DMS153 (cell line): ENCODE measurements at regions not wholly inside any gene's neighbourhood (a gene's known extent, or its start where the extent isn't known, plus 50 kb on each side); places are given as distances from the start of the nearest gene placed in this dataset.

ENCODE experiments used
- DNase-seq: peaks from one replicate; lab custom pipeline; 2025; lab: John Stamatoyannopoulos, UW

DNA sequence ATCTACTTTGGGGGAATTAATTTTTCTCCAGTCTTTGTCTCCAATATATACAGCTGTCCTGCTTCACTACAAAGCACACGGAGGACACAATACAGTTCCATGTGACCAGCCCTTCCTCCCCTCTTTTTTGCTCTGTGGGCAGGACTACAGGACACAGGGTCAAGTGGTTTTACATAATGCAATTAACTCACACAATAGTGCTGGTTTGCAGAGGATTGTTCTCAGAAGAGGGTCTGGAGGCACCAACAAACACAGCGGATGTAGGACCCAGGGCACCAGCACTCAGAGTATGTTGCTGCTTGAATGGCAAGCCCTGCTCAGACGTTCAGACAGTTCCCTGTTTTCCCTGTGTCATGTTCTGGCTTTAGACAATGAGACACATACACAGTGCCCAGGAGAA lies 52.0 kb upstream of the NPTX2 start:
- no peak for DNase-seq

DNA sequence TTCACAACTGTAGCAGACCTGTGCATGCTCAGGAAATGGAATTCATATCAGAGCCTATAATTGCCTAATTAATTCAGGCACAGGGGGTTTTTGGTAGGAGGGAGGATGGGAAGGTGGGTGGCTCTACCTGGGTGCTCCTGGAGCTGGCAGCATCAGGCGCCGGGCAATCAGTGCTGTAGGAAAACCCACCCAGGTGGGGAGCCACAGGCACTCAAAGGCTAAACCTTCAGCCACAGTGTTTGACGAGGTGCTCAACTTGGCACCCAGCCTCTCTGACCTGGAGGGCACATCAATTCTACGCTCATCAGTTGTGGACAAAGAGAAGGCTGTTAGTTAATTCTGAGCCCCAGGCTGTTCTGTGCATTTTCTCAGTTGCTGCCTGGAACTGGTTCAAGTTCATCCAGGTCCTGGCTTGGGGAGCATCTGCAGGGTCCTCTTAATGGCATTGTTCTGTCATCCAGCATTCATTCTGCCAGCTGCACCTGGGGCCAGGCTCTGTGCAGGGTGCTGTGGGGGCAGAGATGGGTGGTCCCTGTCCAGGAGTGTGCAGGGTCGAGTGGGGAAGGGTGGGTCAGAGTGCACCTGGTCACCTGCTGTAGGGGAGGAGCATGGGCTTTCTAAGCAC lies 54.1 kb upstream of the NPTX2 start:
- DNase-seq = no peak

DNA sequence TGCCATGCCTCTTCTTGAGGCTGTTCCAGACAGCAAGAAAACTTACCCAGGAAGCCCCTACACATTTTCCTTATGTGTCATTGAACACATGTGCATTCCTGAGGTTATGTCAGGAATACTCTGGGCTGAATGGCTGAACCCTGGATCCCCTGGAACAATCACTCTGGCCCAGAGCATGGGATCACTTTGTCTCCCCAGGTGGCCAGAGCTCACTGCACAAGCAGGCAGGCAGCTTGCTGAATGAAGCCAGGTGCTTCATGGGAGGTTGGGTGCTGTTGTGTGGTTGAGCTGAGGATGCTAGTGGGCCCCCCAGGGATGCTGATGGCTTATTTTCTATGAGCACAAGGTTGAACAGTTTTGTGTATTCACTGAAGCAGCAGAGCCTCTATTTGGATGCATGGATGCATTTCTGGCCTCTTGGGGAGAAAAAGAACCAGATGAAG lies 54.7 kb upstream of the NPTX2 start:
- no peak for DNase-seq

DNA sequence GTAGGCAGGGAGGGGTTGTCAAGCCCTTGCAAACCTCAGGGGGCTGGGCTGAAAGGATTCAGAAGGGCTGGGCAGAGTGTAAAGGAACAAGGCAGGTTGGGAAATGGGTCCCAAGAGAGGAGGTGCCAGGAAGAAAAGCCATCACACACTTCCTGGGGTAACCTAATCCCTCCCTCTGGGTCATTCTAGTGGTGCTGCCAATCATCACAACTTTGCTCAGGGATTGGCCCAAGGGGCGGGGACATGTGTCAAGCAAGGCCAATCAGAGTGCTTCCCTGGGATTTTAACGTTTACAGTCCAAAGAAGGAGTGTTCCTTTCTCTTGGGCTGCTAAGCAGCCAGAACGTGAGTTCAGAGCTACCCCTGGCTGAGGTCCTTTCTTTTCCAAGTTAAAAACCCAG lies 57.1 kb upstream of the NPTX2 start:
- DNase-seq = no peak

DNA sequence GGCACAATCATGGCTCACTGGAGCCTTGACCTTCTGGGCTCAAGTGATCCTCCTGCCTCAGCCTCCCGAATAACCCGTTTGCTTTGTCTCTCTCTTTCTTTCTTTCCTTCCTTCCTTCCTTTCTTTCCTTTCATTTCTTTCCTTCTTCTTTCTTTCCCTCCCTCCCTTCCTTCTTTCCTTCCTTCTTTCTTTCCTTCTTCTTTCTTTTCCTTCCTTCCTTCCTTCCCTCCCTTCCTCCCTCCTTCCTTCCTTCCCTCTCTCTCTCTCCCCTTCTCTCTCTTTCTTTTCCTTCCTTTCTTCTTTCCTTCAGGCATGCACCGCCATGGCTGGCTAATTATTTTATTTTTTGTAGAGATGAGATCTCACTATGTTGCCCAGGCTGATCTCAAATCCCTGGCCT lies 57.9 kb upstream of the NPTX2 start:
- no peak for DNase-seq

DNA sequence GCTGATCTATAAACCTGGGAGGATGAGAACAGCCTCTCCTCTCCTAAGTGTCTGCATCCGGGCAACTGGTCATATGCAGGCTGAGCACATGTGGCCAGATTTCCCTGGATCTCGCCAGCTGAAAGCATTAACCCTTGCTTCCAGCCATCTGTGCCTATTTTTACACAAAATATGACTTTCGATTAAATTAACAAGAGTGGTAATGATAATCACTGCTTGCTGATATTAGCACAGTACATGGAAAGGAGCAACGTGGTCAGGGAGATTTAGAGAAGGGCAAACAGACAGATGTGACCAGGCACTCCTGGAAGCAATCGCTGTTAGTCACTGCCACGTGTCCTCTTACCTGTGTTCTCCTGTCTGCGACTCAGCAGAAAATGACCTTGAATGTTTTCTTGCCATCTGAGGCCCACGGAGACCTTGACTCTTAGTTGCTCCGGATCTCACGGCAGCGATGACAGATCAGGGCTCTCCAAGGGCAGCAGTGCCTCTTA lies 59.5 kb upstream of the NPTX2 start:
- no peak for DNase-seq

DNA sequence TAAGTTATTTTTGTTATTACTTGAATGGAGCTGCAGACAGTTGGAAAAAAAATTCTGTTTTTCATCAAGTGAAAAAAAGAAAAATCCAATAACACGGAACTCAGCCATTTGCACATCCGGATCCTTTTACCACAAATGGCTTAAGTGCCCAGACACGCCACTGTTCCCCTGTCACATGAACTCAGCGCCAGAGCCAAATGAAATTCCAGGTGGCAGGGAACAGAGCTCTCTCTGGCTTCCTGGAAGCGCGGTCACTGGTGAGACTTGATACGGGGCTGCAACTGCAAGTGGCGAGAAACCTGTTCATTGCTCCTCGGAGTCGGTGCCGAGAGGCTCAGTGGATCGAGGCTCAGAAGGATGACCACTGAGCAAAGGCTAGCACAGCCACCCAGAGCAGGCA lies 60.8 kb upstream of the NPTX2 start:
- peak; percentile 39 for DNase-seq

DNA sequence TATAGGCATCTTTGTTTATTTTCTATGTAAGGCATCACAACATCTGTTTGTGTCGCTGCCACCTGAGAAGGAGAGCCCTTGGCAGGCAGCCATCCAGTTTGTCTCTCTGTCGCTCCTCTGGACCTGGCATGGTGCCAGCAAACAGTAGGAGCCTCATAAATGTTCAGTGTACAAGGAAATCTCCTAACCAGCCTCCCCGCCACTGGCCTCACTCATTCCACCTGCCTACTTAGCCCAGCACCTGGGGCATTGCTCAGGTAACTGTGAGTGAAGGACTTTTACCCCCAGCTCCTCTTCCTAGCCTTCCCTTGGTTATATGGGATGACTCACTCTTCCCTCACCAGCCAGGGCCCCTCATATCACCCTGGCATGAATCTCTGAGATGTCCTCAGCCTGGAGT lies 61.7 kb upstream of the NPTX2 start:
- DNase-seq = no peak

DNA sequence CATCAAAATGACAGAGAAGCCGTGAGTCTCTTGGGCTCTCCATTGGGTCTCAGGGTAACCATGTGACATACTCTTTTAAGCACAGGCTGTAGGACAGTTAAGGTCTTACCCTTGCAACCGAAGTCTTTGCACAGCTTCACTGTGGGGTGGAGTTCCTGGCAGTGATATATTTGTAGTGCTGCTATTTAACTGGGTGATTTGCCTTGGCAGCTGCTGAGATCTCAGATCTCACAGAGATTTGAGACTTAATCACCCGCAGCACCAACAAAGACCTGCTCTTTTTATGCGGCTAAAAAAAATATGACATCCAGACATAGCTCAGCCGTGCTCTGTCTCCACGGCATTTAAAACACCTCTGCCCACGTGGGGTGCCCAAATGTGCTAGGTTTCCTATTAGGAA lies 63.4 kb upstream of the NPTX2 start:
- DNase-seq = no peak

DNA sequence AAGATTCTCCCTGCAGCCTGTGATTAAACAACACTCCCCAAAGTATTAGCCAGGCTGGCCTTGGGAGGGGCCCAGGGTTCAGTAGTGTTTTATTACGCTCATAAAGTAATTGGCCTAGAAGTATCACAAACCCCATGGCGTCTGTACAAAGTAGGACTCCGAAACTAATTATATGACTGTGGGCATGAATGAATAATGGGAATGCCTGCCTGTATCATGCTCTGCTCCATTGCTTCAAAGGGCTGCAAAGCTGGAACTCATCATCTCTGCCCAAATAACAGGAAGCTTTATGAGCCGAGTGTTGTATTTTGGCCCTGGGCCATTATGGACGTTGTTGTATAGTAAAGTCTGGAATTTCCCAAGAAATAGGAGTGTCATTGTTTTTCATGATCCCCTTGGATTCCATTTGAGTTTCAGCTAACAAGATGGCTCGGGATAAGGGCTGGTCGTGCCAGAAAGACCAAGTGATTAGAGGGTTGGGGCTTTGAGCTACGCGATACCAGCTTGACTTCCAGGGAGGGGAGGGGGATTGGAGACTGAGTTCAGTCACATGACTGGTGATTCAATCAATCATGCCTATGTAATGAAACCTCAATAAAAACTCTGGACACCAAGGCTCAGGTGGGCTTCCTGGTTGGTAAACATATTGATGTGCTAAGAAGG lies 65.3 kb upstream of the NPTX2 start:
- DNase-seq = no peak

DNA sequence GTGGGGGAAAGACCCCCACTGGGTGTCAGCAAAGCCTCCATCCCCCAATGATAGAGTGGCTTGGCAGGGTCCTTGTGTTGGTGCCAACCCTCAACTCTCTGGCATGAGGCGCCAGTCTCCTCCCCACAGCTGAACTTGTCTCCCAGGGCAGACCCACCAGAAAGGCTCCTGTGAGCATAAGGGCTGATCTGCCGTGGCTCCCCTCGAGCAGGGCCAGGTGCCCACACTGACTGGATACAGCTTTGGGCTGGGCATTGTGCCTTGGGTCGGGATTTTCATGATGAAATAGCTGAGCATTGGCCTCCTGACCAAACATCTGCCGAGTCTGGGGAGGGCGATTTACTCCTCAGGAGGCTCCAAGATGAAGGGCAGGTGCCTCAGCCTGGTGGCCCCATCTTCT lies 68.1 kb upstream of the NPTX2 start:
- no peak for DNase-seq

DNA sequence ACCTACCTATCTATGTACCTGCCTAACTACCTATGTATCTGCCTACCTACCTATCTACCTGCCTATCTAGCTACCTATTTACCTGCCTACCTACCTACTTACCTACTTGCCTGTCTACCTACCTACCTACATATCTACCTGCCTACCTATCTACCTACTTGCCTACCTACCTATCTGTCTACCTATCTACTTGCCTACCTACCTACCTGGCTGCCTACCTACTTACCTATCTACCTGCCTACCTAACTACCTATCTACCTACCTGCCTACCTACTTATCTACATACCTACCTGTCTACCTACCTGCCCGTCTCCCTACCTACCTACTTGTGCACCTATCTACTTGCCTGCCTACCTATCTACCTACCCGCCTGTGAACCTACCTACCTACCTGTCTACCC lies 68.7 kb upstream of the NPTX2 start:
- no peak for DNase-seq

DNA sequence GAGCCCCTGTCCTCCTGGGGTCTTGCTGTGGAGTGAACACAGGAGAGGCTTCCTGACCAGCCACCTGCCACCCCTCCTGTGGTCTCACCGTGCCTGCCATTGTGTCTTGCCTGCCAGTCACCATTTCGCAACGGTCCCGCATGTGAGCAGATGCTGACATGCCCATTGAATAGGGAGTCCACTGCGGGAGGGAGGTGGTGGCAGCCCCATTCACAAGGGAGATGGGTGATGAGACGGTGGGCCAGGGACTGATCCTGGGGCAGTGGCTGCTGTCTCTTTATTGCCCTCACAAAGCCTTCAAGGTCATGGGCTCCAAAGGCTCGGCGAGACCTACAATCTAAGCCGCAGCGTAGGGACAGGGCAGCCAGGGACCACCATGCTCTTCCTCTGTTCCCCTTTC lies 76.0 kb upstream of the NPTX2 start:
- DNase-seq = no peak

DNA sequence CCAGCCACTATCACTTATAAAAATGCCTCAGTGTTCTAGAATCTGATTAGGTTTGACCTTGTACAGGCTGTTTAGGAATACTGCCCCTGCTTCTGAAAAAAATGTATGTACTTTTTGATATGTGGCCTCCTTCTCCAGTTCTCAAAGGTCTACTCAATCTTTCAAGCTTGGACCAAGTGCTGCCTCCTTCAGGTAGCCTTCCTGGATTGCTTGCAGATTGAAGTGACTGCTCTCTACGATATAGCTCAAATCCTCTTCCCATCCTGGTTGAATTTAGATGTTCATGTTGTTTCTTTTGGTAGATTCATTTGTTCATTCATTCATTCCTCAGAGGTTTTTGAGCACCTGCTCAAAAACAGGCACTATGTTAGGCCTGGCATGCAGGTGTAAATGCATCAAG lies 77.2 kb upstream of the NPTX2 start:
- DNase-seq = no peak

DNA sequence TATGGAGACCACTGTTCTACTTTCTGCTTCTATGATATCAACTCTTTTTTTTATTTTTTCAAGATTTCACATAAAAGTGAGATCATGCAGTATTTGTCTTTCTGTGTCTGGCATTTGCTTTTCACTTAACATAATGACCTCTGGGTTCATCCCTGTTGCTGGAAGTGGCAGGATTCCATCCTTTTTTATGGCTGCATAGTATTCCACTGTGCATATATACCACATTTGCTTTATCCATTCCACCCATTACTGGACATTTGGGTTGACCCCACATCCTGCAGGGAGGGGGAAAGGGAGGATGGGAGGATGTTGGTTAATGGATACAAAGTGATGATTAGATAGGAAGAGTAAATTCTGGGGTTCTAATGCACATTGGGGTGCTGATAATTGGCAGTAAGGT lies 80.3 kb upstream of the NPTX2 start:
- DNase-seq = no peak

DNA sequence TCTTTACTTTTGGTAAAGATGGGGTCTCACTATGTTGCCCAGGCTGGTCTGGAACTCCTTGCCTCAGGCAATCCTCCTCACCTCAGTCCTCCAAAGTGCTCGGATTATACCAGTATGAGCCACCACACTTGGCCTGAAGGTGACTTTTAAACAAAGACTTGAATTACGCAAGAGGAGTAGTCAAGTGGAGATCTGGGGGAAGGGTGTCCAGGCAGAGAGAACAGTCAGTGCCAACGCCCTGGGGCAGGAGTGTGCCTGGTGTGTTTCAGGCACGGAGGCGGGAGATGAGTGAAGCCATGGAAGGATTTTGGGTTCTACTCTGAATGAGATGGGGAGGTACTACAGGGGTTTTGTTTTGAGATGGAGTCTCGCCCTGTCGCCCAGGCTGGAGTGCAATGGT lies 82.6 kb upstream of the NPTX2 start:
- no peak for DNase-seq

DNA sequence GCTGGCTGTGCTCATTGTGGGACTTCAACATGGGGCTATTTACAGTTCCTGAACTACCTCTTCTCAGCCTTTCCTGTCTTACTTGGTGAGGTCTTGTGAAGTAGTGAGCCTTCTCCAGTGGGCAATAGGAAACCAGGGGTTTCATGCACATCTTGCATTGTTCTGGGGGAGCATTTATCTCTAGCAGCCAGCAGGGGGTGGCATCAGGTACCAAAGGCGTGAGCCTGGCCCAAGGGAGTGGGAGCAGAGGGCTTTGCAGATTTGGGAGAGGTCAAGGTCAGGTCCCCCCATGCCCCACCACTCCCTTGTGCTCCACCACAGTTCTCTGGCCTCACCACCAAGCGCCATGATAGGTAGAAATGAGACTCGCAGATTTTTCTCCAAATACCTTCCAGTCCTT lies 85.4 kb upstream of the NPTX2 start:
- DNase-seq = no peak

DNA sequence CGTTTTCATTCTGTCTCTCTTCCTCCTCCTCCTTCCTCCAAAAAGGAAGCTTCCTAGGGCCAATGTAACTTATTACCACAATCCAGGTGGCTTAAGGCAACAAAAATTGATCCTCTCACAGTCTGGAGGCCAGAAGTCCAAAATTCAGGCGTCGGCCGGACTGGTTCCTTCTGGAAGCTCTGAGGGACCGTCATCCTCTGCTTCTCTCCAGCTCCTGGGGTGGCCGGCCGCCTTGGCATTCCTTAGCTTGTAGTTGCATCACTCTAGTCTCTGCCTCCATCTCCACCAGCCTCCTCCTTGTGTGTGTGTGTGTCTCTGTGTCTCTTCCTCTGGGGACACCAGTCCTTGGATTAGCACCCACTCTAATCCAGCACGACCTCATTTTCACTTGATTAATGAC lies 89.0 kb upstream of the NPTX2 start:
- no peak for DNase-seq

DNA sequence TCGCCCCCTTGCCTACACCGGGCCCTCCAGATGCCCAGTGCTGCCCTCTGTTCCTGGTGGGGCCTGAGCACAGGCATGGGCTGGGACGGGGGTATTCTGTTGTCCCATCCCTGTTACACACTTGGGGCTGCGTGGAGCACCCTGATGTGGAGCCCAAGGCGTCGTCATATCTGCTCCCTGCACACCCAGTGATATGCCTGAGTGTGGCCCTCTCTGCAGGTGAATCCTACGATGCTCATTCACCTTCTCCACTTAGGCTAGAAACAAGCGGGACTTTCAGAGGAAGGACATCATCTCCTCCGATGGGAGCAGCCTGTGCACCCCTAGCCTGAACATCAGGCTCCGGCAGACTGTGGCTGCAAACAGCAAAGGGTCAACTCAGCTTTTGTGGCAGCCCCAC lies 91.0 kb upstream of the NPTX2 start:
- no peak for DNase-seq

DNA sequence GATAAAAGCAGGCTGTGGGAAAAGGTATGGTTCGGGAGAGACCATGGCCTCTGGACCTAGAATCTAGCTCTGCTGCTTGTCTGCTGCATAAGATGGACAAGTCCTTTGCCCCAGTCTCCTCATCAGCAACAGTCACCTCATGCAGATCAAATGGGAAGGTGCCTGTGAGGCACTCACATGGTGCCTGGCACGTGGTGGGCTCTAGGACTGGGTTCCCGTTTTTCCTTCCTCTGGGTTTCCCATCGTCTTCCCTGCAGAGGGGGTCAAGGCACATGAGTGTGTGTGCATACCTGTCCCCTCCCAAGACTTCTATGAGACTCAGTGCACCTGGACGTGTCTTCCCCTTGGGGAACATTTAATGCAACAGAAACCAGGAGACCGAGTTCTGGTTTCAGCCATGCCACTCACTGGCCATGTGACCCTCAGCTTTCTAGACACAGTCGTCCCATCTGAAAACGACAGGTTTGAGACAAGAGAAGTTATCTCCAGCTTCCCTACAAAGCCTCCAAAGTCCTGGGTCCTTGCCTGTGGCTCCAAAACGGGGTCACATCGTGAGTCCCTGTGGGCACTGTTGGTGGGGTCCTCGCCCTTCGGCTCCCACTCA lies 95.9 kb upstream of the NPTX2 start:
- no peak for DNase-seq

DNA sequence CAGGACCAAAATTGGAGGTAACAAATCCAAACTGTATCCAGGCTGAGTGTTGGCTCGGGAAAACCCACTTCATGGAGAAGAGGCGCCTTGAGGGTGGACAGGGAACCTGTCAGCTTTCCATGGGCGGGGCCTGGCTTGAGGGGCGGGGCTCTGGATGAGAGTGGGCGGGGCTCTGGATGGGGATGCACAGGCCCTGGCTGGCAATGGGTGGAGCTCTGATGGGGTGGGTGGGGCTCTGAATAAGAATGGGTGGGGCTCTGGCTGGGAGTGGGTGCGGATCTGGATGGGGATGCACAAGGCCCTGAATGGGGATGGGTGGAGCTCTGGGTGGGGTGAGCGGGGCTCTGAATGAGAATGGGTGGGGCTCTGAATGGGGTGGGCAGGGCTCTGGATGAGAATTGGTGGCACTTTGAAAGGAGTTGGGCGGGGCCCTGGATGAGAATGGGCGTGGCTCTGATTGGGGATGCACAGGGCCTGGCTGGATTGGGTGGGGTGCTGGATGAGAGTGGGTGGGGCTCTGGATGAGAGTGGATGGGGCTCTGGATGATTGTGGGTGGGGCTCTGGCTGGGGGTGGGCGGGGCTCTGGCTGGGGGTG lies 96.6 kb upstream of the NPTX2 start:
- no peak for DNase-seq

DNA sequence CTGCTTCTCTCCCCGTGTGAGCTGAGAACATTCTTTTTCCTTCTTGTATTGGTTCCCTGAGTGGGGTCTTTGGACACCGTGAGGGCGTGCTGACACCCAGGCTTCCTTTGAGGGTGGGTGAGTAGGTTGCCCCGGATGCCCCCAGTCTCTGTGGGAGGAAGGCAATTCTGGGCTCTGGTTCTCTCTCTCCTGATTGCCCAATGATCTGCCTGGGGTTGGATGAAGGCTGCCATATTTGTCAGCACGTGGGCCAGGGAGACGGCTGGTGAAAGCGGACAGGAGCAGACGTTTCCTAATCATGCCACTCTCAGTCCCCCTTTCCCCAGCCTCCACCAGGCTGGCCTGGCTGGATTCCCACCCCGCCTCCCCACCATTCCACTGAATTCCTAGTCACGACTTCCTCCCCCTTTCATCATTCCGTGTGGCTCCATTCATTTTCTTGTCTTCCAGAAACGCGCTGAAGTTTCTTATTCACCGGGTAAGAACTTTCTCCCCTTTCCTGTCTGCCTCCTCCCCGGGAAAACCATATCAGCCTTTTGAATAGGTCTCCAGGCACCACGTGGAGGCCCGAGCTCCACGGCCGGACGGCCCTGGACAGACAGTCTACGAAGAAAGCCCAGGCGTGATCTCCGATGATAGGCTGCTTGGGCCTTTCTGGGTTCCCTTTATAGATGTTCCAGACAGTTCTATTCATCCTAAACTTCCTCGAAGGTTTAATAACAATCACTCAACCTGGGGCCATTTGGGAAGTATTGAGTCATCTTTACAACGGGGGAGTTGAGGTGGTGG lies 98.7 kb upstream of the NPTX2 start:
- DNase-seq = no peak

DNA sequence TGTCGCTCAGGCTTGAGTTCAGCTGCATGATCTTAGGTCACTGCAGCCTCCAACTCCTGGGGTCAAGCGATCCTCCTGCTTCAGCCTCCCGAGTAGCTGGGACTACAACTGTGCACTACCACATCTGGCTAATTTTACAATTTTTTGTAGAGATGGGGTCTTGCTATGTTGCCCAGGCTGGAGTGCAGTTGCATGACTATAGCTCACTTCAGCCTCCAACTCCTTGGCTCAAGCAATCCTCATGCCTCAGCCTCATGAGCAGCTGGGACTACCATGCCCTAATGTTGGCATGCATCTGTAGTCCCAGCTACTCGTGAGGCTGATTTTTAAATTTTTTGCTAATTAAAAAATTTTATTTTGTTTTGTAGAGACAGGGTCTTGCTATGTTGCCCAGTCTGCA lies 101.9 kb upstream of the NPTX2 start:
- DNase-seq = no peak
